ENCODE measurements at regions not wholly inside any gene's neighbourhood (a gene's known extent, or its start where the extent isn't known, plus 50 kb on each side); places are given as distances from the start of the nearest gene placed in this dataset.

DNA sequence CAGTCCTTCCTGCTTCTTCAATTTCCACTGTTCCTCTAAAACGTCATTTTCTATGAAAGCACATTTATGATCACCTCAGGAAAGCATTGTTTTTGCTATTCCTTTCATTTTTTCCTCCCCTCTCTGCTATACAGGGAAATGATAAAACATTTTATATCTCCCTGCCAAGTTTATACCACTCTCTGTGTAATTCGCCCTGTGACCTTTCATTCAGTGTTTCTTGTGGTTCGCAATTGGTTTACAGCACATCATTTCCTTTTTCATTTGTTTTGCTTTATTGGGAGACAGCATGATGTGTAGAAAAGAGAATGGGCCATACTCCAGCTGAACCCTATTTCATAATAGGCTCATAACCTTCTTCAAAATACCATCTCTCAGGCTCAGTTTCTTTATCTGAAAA lies 99.9 kb upstream of the RAPGEF2 start:
- H3K27ac Mint-ChIP-seq = no peak overlapping the region
- Histone ChIP-seq H3K4me1 (ENCODE audit: insufficient read depth, low read length) (no peaks in the 10 kb centered on the region), H3K9me3 (ENCODE audit: control insufficient read depth in 1 of 2, insufficient read depth in 1 of 2, low read length in 2 of 2) (peaks cover 0 to 4% of the 10 kb centered on the region in 2 experiments), H3K36me3 (ENCODE audit: insufficient read depth, low read length) (no peaks in the 10 kb centered on the region), H3K27me3 (ENCODE audit: control insufficient read depth in 1 of 2, insufficient read depth in 2 of 2, low read length in 2 of 2) (no peaks in the 10 kb centered on the region), H3K4me3 (ENCODE audit: low read length) (no peak overlapping the region), H3K27ac (ENCODE audit: low read depth in 1 of 2, low read length in 2 of 2) (no peak overlapping the region)
- CTCF ChIA-PET = no interaction called here
- H3K9me3 Mint-ChIP-seq = no peaks in the 10 kb centered on the region
- H3K36me3 Mint-ChIP-seq (ENCODE audit: low read depth) = no peaks in the 10 kb centered on the region
- DNase-seq (no peak), ATAC-seq (ENCODE audit: poor library complexity) (no peak)
- peaks cover 7% of the 10 kb centered on the region for H3K27me3 Mint-ChIP-seq
- intact Hi-C loops (cut with DNase I, micrococcal nuclease) = no loop called here
- POLR2A ChIA-PET = no interaction called here
- TF ChIP-seq CTCF (IDR thresholded peaks at IDR 0.05) = no peak
- H3K4me3 Mint-ChIP-seq = no peak overlapping the region
- H3K4me1 Mint-ChIP-seq (ENCODE audit: low read depth) = no peaks in the 10 kb centered on the region

GRCh38 chr4:159003420-159004253 lies 99.2 kb upstream of the RAPGEF2 start:
- no peaks in the 10 kb centered on the region for H3K4me1 ChIP-seq (ENCODE audit: insufficient read depth, low read length)
- Mint-ChIP-seq H3K36me3 (ENCODE audit: low read depth) (no peaks in the 10 kb centered on the region), H3K9me3 (no peaks in the 10 kb centered on the region), H3K4me1 (ENCODE audit: low read depth) (no peaks in the 10 kb centered on the region), H3K4me3 (no peak overlapping the region), H3K27me3 (peaks cover 7% of the 10 kb centered on the region), H3K27ac (no peak overlapping the region)
- H3K27ac ChIP-seq (ENCODE audit: low read depth in 1 of 2, low read length in 2 of 2) = no peak overlapping the region
- intact Hi-C loops (cut with DNase I, micrococcal nuclease) = no loop called here
- CTCF ChIA-PET = no interaction called here
- H3K36me3 ChIP-seq (ENCODE audit: insufficient read depth, low read length) = no peaks in the 10 kb centered on the region
- no peak overlapping the region for H3K4me3 ChIP-seq (ENCODE audit: low read length)
- no peak for DNase-seq
- POLR2A ChIA-PET = no interaction called here
- no peaks in the 10 kb centered on the region for H3K27me3 ChIP-seq (ENCODE audit: control insufficient read depth in 1 of 2, insufficient read depth in 2 of 2, low read length in 2 of 2)
- TF ChIP-seq CTCF (IDR thresholded peaks at IDR 0.05) = no peak
- ATAC-seq (ENCODE audit: poor library complexity) = no peak
- peaks cover 0 to 4% of the 10 kb centered on the region in 2 experiments for H3K9me3 ChIP-seq (ENCODE audit: control insufficient read depth in 1 of 2, insufficient read depth in 1 of 2, low read length in 2 of 2)

DNA sequence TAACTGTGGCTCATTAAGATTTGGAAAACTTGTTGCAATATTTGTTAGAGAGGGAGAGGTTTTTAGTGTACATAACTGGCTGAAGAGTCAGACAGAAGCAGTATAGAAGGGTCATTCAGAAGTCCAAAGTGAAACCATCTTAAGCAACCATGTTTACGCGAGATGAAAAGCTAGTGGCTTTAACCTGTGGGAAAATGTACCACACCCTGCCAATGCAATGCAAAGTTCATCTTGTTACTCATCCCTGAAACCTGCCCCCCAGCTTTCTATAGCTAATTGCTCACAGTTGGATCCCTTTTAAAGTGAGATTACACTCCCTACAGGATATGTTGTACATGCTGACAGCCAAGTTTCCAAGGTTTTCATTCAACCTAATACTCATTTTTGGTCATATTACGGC lies 96.7 kb upstream of the RAPGEF2 start:
- Histone ChIP-seq H3K27ac (ENCODE audit: low read depth in 1 of 2, low read length in 2 of 2) (no peak overlapping the region), H3K9me3 (ENCODE audit: control insufficient read depth in 1 of 2, insufficient read depth in 1 of 2, low read length in 2 of 2) (peaks cover 0 to 4% of the 10 kb centered on the region in 2 experiments), H3K4me1 (ENCODE audit: insufficient read depth, low read length) (no peaks in the 10 kb centered on the region), H3K36me3 (ENCODE audit: insufficient read depth, low read length) (no peaks in the 10 kb centered on the region), H3K4me3 (ENCODE audit: low read length) (no peak overlapping the region), H3K27me3 (ENCODE audit: control insufficient read depth in 1 of 2, insufficient read depth in 2 of 2, low read length in 2 of 2) (no peaks in the 10 kb centered on the region)
- ChIA-PET POLR2A (no interaction called here), CTCF (no interaction called here)
- intact Hi-C loops (cut with DNase I, micrococcal nuclease) = no loop called here
- H3K4me1 Mint-ChIP-seq (ENCODE audit: low read depth) = no peaks in the 10 kb centered on the region
- TF ChIP-seq CTCF (IDR thresholded peaks at IDR 0.05) = no peak
- H3K4me3 Mint-ChIP-seq = no peak overlapping the region
- no peaks in the 10 kb centered on the region for H3K9me3 Mint-ChIP-seq
- no peak for ATAC-seq (ENCODE audit: poor library complexity)
- DNase-seq = no peak
- H3K27ac Mint-ChIP-seq = no peak overlapping the region
- no peaks in the 10 kb centered on the region for H3K36me3 Mint-ChIP-seq (ENCODE audit: low read depth)
- peaks cover 17% of the 10 kb centered on the region for H3K27me3 Mint-ChIP-seq

Measured in CD4-positive, alpha-beta T cell (primary cell).